Endothelial cell of umbilical vein (primary cell): ENCODE measurements at regions not wholly inside any gene's neighbourhood (a gene's known extent, or its start where the extent isn't known, plus 50 kb on each side); places are given as distances from the start of the nearest gene placed in this dataset.

Source experiments
- BruUV-seq: library from RNA; stranded (reverse); fragments of 400-500 nt; replicated peaks from 2 replicates; lab custom pipeline; 2021; lab: Mats Ljungman, UMichigan
- CTCF ChIA-PET: fragments of 300-600, 350-600 bp; sonication (Branson Sonifier 250); formaldehyde crosslinking; loops from one replicate; lab custom pipeline; 2021; ENCODE audit warnings: antibody characterized with exemption, inconsistent platforms; lab: Charles Lee
- POLR2A ChIA-PET: fragments of 300-600, 350-600 bp; sonication (Branson Sonifier 250); formaldehyde crosslinking; loops from one replicate; lab custom pipeline; 2021; ENCODE audit warnings: antibody characterized with exemption, inconsistent platforms; lab: Charles Lee
- DNase-seq: peaks from one replicate; pipeline ENCODE4 v3.0.0-alpha.2; 2011; ENCODE audit warnings: low read depth, low spot score
- FAIRE-seq: peaks from 2 replicates; lab custom pipeline; 2011; peaks lifted over from hg19 to GRCh38; lab: Jason Lieb, UNC
- H2AFZ ChIP-seq: 2 replicates; pipeline ENCODE4 v1.6.0; 2012; ENCODE audit warnings: low read depth, low read length, control low read depth, inconsistent platforms
- H3K27ac ChIP-seq: 2 replicates; pipeline ENCODE4 v1.5.1; 2011; ENCODE audit warnings: low read depth, mild to moderate bottlenecking, control low read depth, low read length, moderate library complexity; ENCODE audit not compliant: insufficient read depth
- H3K27me3 ChIP-seq, 2 experiments: 2 replicates each; pipeline versions ENCODE4 v1.6.0 to v1.6.1; 2011; ENCODE audit warnings: low read length in 2 of 2, mixed read lengths in 1 of 2; ENCODE audit not compliant: control insufficient read depth in 2 of 2, insufficient read depth in 2 of 2
- H3K36me3 ChIP-seq, 2 experiments: 2 replicates in 1 of 2; 3 replicates in 1 of 2; pipeline ENCODE4 v1.5.1; 2011; ENCODE audit warnings: low read length in 2 of 2, mild to moderate bottlenecking in 1 of 2, moderate library complexity in 1 of 2; ENCODE audit not compliant: control insufficient read depth in 2 of 2, insufficient read depth in 2 of 2; ENCODE audit errors: extremely low read depth in 1 of 2
- H3K4me1 ChIP-seq: 3 replicates; pipeline ENCODE4 v1.5.1; 2011; ENCODE audit warnings: mild to moderate bottlenecking, low read length; ENCODE audit not compliant: control insufficient read depth, insufficient read depth; ENCODE audit errors: extremely low read depth
- H3K4me2 ChIP-seq: 2 replicates; pipeline ENCODE4 v1.6.1; 2011; ENCODE audit warnings: low read length, control low read depth, mixed read lengths; ENCODE audit not compliant: insufficient read depth
- H3K4me3 ChIP-seq, 3 experiments: fragments of 200-600 bp in 1 of 3; sonication (generic), shearing (Covaris generic) in 1 of 3; replicated peaks in 1 of 3; 2 replicates each; pipeline ENCODE4 v1.5.1; 2011 to 2016; ENCODE audit warnings: control low read depth in 3 of 3, low read length in 3 of 3, mild to moderate bottlenecking in 2 of 3, inconsistent platforms in 1 of 3, low read depth in 1 of 3, moderate library complexity in 1 of 3; ENCODE audit not compliant: insufficient read depth in 1 of 3
- H3K79me2 ChIP-seq: 2 replicates; pipeline ENCODE4 v1.6.0; 2012; ENCODE audit warnings: low read length, inconsistent platforms; ENCODE audit not compliant: control insufficient read depth, insufficient read depth
- H3K9ac ChIP-seq: replicated peaks from 2 replicates; pipeline ENCODE3; 2011; ENCODE audit warnings: low read length, control low read depth; ENCODE audit not compliant: insufficient read depth; ENCODE audit errors: extremely low read depth
- H3K9me1 ChIP-seq: replicated peaks from 3 replicates; pipeline ENCODE4 v1.6.0; 2011; ENCODE audit warnings: mild to moderate bottlenecking, low read length; ENCODE audit not compliant: control insufficient read depth, insufficient read depth; ENCODE audit errors: extremely low read depth
- H3K9me3 ChIP-seq: replicated peaks from 2 replicates; pipeline ENCODE4 v1.5.1; 2012; ENCODE audit warnings: low read length, inconsistent platforms; ENCODE audit not compliant: control insufficient read depth, insufficient read depth
- H4K20me1 ChIP-seq: replicated peaks from 2 replicates; pipeline ENCODE3; 2011; ENCODE audit warnings: mild to moderate bottlenecking, low read length; ENCODE audit not compliant: control insufficient read depth, insufficient read depth; ENCODE audit errors: extremely low read depth
- CTCF ChIP-seq, 2 donors: IDR thresholded peaks; 1 replicate in 1 of 2; 2 replicates in 1 of 2; pipeline ENCODE4 v1.5.1; 2011; ENCODE audit warnings: low read length in 2 of 2, mild to moderate bottlenecking in 2 of 2, moderate library complexity in 2 of 2, control low read depth in 1 of 2, inconsistent platforms in 1 of 2, low read depth in 1 of 2; ENCODE audit not compliant: insufficient read depth in 1 of 2; ENCODE audit errors: extremely low read depth in 1 of 2
- EZH2 ChIP-seq: IDR thresholded peaks from 2 replicates; pipeline ENCODE4 v1.6.1; 2012; ENCODE audit warnings: borderline replicate concordance, low read depth, mild to moderate bottlenecking, moderate library complexity, low read length, inconsistent platforms; ENCODE audit not compliant: severe bottlenecking
- FOS ChIP-seq: IDR thresholded peaks from 2 replicates; pipeline ENCODE4 v1.6.1; 2011; ENCODE audit warnings: mild to moderate bottlenecking, low read length, moderate library complexity, borderline replicate concordance; ENCODE audit not compliant: insufficient read depth
- GATA2 ChIP-seq: IDR thresholded peaks from 2 replicates; pipeline ENCODE4 v1.7.0; 2011; ENCODE audit warnings: low read depth, mild to moderate bottlenecking, moderate library complexity, mixed read lengths, low read length; ENCODE audit not compliant: insufficient read length, insufficient read depth
- JUN ChIP-seq: IDR thresholded peaks from 2 replicates; pipeline ENCODE4 v1.6.1; 2011; ENCODE audit warnings: borderline replicate concordance, low read depth; ENCODE audit not compliant: insufficient read length, insufficient read depth
- MAX ChIP-seq: IDR thresholded peaks from 2 replicates; pipeline ENCODE4 v1.6.1; 2011; ENCODE audit not compliant: insufficient read depth, insufficient read length
- MYC ChIP-seq: IDR thresholded peaks from one replicate; pipeline ENCODE4 v1.6.1; 2011; ENCODE audit warnings: mild to moderate bottlenecking, low read depth, low read length
- POLR2A ChIP-seq: IDR thresholded peaks from 2 replicates; pipeline ENCODE4 v1.6.1; 2012; ENCODE audit warnings: low read depth, mild to moderate bottlenecking, control low read depth, low read length
- POLR2AphosphoS5 ChIP-seq: IDR thresholded peaks from 2 replicates; pipeline ENCODE4 v1.6.1; 2012; ENCODE audit warnings: low read depth, mild to moderate bottlenecking, control low read depth, low read length, moderate library complexity; ENCODE audit not compliant: insufficient read depth
- dilution Hi-C: fragments of 300-500 bp; cut with MboI; formaldehyde crosslinking; loops from one replicate; pipeline ENCODE4 v1.15.0; 2019; ENCODE audit warnings: low sequenced_read_pairs; ENCODE audit not compliant: extremely low pct_ligation_motif_present
- intact Hi-C: fragments of 100-400 bp; cut with micrococcal nuclease; formaldehyde crosslinking; loops from one replicate; pipeline ENCODE4 v1.10.0; 2022

GRCh38 chr5:18811661-18812060 lies 1176.3 kb downstream of the CDH18 start:
- Histone ChIP-seq H3K27me3 (no peaks in the 10 kb centered on the region), H4K20me1 (no peaks in the 10 kb centered on the region), H3K9ac (no peak overlapping the region), H3K4me1 (no peaks in the 10 kb centered on the region), H3K9me1 (no peaks in the 10 kb centered on the region), H3K4me3 (no peak overlapping the region), H3K9me3 (no peaks in the 10 kb centered on the region), H2AFZ (no peak overlapping the region), H3K4me2 (no peak overlapping the region), H3K79me2 (no peaks in the 10 kb centered on the region), H3K36me3 (no peaks in the 10 kb centered on the region), H3K27ac (no peak overlapping the region)
- TF ChIP-seq FOS (no peak), POLR2AphosphoS5 (no peak), POLR2A (no peak), CTCF (IDR thresholded peaks at IDR 0.05; ENCODE audit: extremely low read depth in 1 of 2, insufficient read depth in 1 of 2, low read depth in 1 of 2, low read length in 2 of 2) (no peak), MAX (no peak), GATA2 (no peak), JUN (no peak), EZH2 (no peak), MYC (no peak)
- POLR2A ChIA-PET, result no interaction called here
- FAIRE-seq (no peak), DNase-seq (no peak)
- no TSS peak for BruUV-seq
- dilution Hi-C loops, result no loop called here
- intact Hi-C loops, result no loop called here
- CTCF ChIA-PET, result no interaction called here
